ENCODE measurements at regions not wholly inside any gene's neighbourhood (a gene's known extent, or its start where the extent isn't known, plus 50 kb on each side); places are given as distances from the start of the nearest gene placed in this dataset.

GRCh38 chr12:115466076-115466475 lies 782.1 kb upstream of the TBX3 start:
- 45% methylated on average over 4 of the region's 4 CpGs for WGBS (ENCODE audit: missing lambda C conversion rate)
- POLR2A ChIA-PET, result no interaction called here

GRCh38 chr12:115464661-115465060 lies 780.7 kb upstream of the TBX3 start:
- no peak for DNase-seq (ENCODE audit: low read depth in 1 of 2, low spot score in 1 of 2)
- Histone ChIP-seq H3K4me3 (no peak overlapping the region), H3K27ac (no peak overlapping the region), H3K4me1 (no peaks in the 10 kb centered on the region), H3K9me3 (peaks cover 14% of the 10 kb centered on the region), H3K4me2 (no peak overlapping the region)
- 69% methylated on average over 7 of the region's 7 CpGs for WGBS (ENCODE audit: missing lambda C conversion rate)
- POLR2A ChIA-PET, result no interaction called here
- FAIRE-seq, result no peak
- no peak; a peak in 1 of 6 replicates for ATAC-seq
- CTCF ChIA-PET, result interaction anchor here (1.5 kb wide), 1 partner anchor 9 kb away, joined by 6 read pairs; no protein-coding TSS in a partner anchor
- TF ChIP-seq EP300 (IDR thresholded peaks at IDR 0.05), result no peak
- no peak for TF ChIP-seq POLR2AphosphoS2 (conservative IDR thresholded peaks at IDR 0.05; ENCODE audit: low read length)
- TF ChIP-seq PBX3 (IDR thresholded peaks at IDR 0.05), result no peak
- no peak for TF ChIP-seq USF2 (IDR thresholded peaks at IDR 0.05)
- no peak for TF ChIP-seq RNF2 (IDR thresholded peaks at IDR 0.05; ENCODE audit: borderline replicate concordance, low read depth)
- no peak for TF ChIP-seq CEBPB (IDR thresholded peaks at IDR 0.05)
- TF ChIP-seq CTCF (IDR thresholded peaks at IDR 0.05), result no peak
- no peak for TF ChIP-seq RAD21 (conservative IDR thresholded peaks at IDR 0.05 in 1 of 2, IDR thresholded peaks at IDR 0.05 in 1 of 2)
- TF ChIP-seq JUNB (IDR thresholded peaks at IDR 0.05), result no peak
- no peak for TF ChIP-seq E2F6 (IDR thresholded peaks at IDR 0.05; ENCODE audit: borderline replicate concordance, low read depth)
- no peak for TF ChIP-seq KDM5A (IDR thresholded peaks at IDR 0.05)

More at GRCh38 chr12:115466076-115466475, 782.1 kb upstream of the TBX3 start:
- TF ChIP-seq MAX (IDR thresholded peaks at IDR 0.05) (no peak), USF2 (IDR thresholded peaks at IDR 0.05) (no peak), FOSL2 (IDR thresholded peaks at IDR 0.05) (no peak), FOSL2 (CRISPR knock-in tag; IDR thresholded peaks at IDR 0.05) (no peak), HOXA7 (CRISPR knock-in tag; IDR thresholded peaks at IDR 0.05) (no peak), CBX2 (IDR thresholded peaks at IDR 0.05; ENCODE audit: borderline replicate concordance, low read depth) (no peak), CTCF (IDR thresholded peaks at IDR 0.05) (no peak)
- peaks cover 11% of the 10 kb centered on the region for H3K9me3 ChIP-seq
- DNase-seq (ENCODE audit: low read depth in 1 of 2, low spot score in 1 of 2) (no peak), FAIRE-seq (no peak), ATAC-seq (no peak)
- no peaks in the 10 kb centered on the region for H3K4me1 ChIP-seq
- CTCF ChIA-PET, result interaction anchor here (4.6 kb wide), 1 partner anchor 10 kb away, joined by 23 read pairs; no protein-coding TSS in a partner anchor
- no peak overlapping the region for H3K27ac ChIP-seq
- no peak overlapping the region for H3K4me3 ChIP-seq
- H3K4me2 ChIP-seq, result no peak overlapping the region

Measured in A549 (cell line).